Tibial artery (tissue), 4 donors: ENCODE measurements at regions not wholly inside any gene's neighbourhood (a gene's known extent, or its start where the extent isn't known, plus 50 kb on each side); places are given as distances from the start of the nearest gene placed in this dataset.

Source experiments
- DNase-seq, 2 donors: peaks; one replicate each; pipeline ENCODE4 v3.0.0-alpha.2; 2019
- H3K27ac ChIP-seq, 2 donors: fragments of 200-600 bp; sonication (generic) in 1 of 2; 1 replicate in 1 of 2; 2 replicates in 1 of 2; pipeline ENCODE4 v1.5.1; 2018 to 2019; ENCODE audit warnings: mild to moderate bottlenecking in 1 of 2
- H3K27me3 ChIP-seq, 2 donors: fragments of 200-600 bp; sonication (generic) in 1 of 2; one replicate each; pipeline versions ENCODE4 v1.5.1 to v1.6.0; 2016 to 2019
- H3K36me3 ChIP-seq, 3 donors: fragments of 200-600 bp; sonication (generic) in 2 of 3; one replicate each; pipeline ENCODE4 v1.5.1; 2016 to 2019; ENCODE audit warnings: mild to moderate bottlenecking in 2 of 3
- H3K4me1 ChIP-seq, 4 donors: fragments of 200-600 bp; sonication (generic) in 2 of 4; 1 replicate in 3 of 4; 2 replicates in 1 of 4; pipeline ENCODE4 v1.5.1; 2016 to 2019
- H3K4me3 ChIP-seq, 2 donors: fragments of 200-600 bp; sonication (generic) in 1 of 2; 1 replicate in 1 of 2; 2 replicates in 1 of 2; pipeline ENCODE4 v1.5.1; 2018 to 2019; ENCODE audit warnings: mild to moderate bottlenecking in 2 of 2
- H3K9me3 ChIP-seq, 3 donors: fragments of 200-600 bp; sonication (generic) in 1 of 3; one replicate each; pipeline ENCODE4 v1.5.1; 2016 to 2019
- intact Hi-C: fragments of 100-400 bp; cut with DNase I; formaldehyde crosslinking; loops from one replicate; pipeline ENCODE4 v1.15.0; 2023; ENCODE audit warnings: low total_unique reads
- TF ChIP-seq, protein P1 (sequence below), 2 experiments: fragments of 200-600 bp in 1 of 2; fragments of 450-650 bp in 1 of 2; IDR thresholded peaks; one replicate each; pipeline ENCODE4 v1.5.1; 2017 to 2019; ENCODE audit warnings: antibody characterized with exemption in 2 of 2, mild to moderate bottlenecking in 1 of 2, moderate library complexity in 1 of 2

DNA sequence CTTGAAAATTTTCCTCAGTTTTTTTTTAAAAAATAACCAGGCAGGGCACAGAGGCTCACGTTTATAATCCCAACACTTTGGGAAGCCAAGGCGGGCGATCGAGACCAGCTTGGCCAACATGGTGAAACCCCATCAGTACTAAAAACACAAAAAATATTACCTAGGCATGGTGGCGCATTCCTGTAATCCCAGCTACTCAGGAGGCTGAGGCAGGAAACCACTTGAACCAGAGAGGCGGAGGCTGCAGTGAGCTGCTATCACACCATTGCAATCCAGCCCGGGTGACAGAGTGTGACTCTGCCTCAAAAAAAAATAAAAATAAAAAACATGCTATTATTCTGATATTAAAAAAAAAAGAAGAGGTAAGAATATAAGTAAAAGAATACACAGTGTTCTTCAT, 191.0 kb downstream of the ZEB2 start:
- Histone ChIP-seq H3K27ac (peak overlapping the region in 1 of 2 donors; percentile 6), H3K27me3 (no peaks in the 10 kb centered on the region), H3K36me3 (no peaks in the 10 kb centered on the region), H3K4me3 (no peak overlapping the region), H3K4me1 (peaks cover 0 to 18% (median 4%) of the 10 kb centered on the region in 4 donors), H3K9me3 (no peaks in the 10 kb centered on the region)
- TF ChIP-seq, protein P1, sequence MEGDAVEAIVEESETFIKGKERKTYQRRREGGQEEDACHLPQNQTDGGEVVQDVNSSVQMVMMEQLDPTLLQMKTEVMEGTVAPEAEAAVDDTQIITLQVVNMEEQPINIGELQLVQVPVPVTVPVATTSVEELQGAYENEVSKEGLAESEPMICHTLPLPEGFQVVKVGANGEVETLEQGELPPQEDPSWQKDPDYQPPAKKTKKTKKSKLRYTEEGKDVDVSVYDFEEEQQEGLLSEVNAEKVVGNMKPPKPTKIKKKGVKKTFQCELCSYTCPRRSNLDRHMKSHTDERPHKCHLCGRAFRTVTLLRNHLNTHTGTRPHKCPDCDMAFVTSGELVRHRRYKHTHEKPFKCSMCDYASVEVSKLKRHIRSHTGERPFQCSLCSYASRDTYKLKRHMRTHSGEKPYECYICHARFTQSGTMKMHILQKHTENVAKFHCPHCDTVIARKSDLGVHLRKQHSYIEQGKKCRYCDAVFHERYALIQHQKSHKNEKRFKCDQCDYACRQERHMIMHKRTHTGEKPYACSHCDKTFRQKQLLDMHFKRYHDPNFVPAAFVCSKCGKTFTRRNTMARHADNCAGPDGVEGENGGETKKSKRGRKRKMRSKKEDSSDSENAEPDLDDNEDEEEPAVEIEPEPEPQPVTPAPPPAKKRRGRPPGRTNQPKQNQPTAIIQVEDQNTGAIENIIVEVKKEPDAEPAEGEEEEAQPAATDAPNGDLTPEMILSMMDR (IDR thresholded peaks at IDR 0.05) = no peak
- intact Hi-C loops = no loop called here
- DNase-seq = no peak

DNA sequence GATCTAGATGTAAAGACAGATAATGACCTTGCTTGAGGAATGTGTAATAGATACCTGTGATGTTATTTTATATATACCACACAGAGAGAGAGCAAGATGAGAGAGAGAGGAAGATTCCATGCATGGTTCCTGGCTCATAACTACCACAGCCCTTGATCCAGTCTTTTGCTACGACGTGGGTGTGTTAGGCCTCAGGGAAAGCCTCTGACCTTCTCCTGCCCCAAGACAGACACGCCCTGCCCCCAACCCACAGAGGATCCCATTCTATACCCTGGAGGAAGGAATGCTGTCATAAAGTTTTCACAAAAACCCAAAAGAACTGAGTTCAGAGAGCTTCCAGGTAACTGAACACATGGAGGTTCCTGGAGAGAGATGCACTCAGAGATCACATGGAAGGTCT, 193.1 kb downstream of the ZEB2 start:
- H3K4me3 ChIP-seq = no peak overlapping the region
- no peaks in the 10 kb centered on the region for H3K36me3 ChIP-seq
- no peaks in the 10 kb centered on the region for H3K9me3 ChIP-seq
- TF ChIP-seq, protein P1 (IDR thresholded peaks at IDR 0.05) = no peak
- H3K27ac ChIP-seq = no peak overlapping the region
- intact Hi-C loops = no loop called here
- no peak for DNase-seq
- H3K4me1 ChIP-seq = peaks cover 0 to 14% (median 3%) of the 10 kb centered on the region in 4 donors
- H3K27me3 ChIP-seq = no peaks in the 10 kb centered on the region

DNA sequence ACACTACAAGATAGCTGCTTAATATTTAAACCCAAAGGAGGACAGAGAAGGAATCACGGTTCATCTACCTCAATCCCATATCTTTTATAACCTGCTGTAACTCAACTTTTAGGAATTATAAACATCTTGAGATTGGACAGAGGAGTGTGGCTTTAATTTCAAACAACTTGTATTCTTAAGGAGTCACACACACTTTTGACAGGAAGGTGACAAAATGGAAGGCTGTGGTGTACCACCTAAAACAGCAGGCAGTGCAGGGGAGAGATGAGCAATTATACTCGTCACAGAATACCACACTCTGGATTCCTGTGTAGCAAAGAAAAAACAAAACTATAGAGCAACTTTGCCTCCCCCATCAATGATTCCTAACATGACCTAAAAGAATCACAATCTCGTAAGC, 194.8 kb downstream of the ZEB2 start:
- TF ChIP-seq, protein P1 (IDR thresholded peaks at IDR 0.05) = no peak
- Histone ChIP-seq H3K4me3 (no peak overlapping the region), H3K4me1 (peaks cover 0 to 22% (median 6%) of the 10 kb centered on the region in 4 donors), H3K27ac (no peak overlapping the region), H3K27me3 (no peaks in the 10 kb centered on the region), H3K36me3 (no peaks in the 10 kb centered on the region), H3K9me3 (no peaks in the 10 kb centered on the region)
- intact Hi-C loops = no loop called here
- no peak for DNase-seq

DNA sequence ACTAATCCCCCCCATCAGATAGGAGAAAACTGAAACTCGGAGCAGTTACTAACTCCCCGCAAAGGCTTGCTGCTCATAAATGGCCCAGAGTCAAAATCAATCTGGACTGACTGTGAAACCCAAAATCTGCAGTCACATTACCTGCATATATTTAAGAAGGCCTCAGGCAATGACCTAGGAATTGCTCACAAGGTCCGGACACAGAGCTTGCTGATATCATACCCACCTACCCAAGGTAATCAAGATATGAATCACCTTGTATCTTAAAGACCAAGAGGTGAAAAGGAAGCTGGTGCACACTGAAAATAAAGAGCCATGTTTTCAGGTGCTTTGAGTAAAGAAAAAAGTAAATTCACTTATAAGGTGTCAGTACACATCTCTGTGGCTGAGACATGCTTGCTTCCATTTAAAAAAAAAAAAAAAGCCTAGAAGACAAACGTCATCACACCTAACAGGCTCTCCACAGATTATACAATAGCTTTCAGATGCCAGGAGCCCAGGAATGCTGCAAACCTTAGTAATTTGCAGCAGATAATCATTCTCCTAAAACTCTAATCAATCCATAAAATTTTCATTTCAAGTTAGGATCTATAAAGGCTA, 195.4 kb downstream of the ZEB2 start:
- no peak for DNase-seq
- Histone ChIP-seq H3K27ac (no peak overlapping the region), H3K9me3 (no peaks in the 10 kb centered on the region), H3K4me1 (peaks cover 0 to 23% (median 6%) of the 10 kb centered on the region in 4 donors), H3K36me3 (no peaks in the 10 kb centered on the region), H3K27me3 (no peaks in the 10 kb centered on the region), H3K4me3 (no peak overlapping the region)
- intact Hi-C loops = no loop called here
- TF ChIP-seq, protein P1 (IDR thresholded peaks at IDR 0.05) = no peak

DNA sequence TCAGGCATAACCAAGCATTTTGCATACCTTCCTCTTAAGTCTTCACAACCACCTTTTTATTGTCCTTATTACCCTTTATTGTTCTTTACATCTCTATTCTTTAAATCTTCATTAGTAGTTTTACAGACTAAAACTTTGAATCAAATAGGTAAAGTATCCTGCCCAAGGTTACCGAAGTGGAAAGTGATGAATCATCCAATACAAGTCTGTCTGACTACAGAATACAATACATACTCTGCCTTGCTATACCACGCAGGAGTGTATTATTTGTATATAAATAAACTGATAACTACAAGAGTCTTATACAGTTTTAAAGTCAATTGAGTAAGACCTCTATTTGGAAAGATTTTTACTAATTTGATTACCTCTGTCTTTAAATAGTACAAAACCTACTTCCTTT, 196.0 kb downstream of the ZEB2 start:
- TF ChIP-seq, protein P1 (IDR thresholded peaks at IDR 0.05) = no peak
- no peaks in the 10 kb centered on the region for H3K9me3 ChIP-seq
- H3K27ac ChIP-seq = no peak overlapping the region
- H3K27me3 ChIP-seq = no peaks in the 10 kb centered on the region
- H3K4me3 ChIP-seq = no peak overlapping the region
- H3K4me1 ChIP-seq = peaks cover 0 to 22% (median 6%) of the 10 kb centered on the region in 4 donors
- intact Hi-C loops = no loop called here
- no peaks in the 10 kb centered on the region for H3K36me3 ChIP-seq
- DNase-seq = no peak

DNA sequence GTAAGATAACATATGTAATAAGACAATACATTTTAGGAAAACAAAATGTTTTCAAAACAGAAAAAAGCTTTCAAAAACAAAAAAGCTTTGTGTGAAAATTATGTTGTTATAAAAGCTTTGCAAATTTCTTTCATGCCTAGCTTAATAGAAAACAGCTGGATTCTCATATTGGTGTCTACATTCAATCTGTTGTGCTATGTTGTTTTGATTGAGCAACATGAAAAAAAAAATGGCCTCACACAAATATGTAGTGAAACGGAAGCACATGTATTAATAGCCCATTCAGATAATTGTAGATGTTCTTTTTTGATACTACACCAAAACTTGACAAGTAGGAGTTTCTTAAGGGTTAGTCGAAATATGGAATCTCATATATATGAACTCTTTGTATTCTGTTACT, 197.5 kb downstream of the ZEB2 start:
- DNase-seq = no peak
- peaks cover 0 to 10% (median 4%) of the 10 kb centered on the region in 4 donors for H3K4me1 ChIP-seq
- H3K4me3 ChIP-seq = no peak overlapping the region
- TF ChIP-seq, protein P1 (IDR thresholded peaks at IDR 0.05) = no peak
- no peaks in the 10 kb centered on the region for H3K27me3 ChIP-seq
- H3K36me3 ChIP-seq = no peaks in the 10 kb centered on the region
- no peak overlapping the region for H3K27ac ChIP-seq
- H3K9me3 ChIP-seq = no peaks in the 10 kb centered on the region
- intact Hi-C loops = no loop called here
